ENCODE measurements at regions not wholly inside any gene's neighbourhood (a gene's known extent, or its start where the extent isn't known, plus 50 kb on each side); places are given as distances from the start of the nearest gene placed in this dataset.

- DNase-seq (ENCODE audit: low read depth) = no peak
- TF ChIP-seq, protein P1, sequence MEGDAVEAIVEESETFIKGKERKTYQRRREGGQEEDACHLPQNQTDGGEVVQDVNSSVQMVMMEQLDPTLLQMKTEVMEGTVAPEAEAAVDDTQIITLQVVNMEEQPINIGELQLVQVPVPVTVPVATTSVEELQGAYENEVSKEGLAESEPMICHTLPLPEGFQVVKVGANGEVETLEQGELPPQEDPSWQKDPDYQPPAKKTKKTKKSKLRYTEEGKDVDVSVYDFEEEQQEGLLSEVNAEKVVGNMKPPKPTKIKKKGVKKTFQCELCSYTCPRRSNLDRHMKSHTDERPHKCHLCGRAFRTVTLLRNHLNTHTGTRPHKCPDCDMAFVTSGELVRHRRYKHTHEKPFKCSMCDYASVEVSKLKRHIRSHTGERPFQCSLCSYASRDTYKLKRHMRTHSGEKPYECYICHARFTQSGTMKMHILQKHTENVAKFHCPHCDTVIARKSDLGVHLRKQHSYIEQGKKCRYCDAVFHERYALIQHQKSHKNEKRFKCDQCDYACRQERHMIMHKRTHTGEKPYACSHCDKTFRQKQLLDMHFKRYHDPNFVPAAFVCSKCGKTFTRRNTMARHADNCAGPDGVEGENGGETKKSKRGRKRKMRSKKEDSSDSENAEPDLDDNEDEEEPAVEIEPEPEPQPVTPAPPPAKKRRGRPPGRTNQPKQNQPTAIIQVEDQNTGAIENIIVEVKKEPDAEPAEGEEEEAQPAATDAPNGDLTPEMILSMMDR (IDR thresholded peaks at IDR 0.05; ENCODE audit: insufficient read depth, low read depth, low read length, missing control alignments) = no peak
Observed at GRCh38 chr2:79453918-79454317, 58.9 kb upstream of the CTNNA2 start.

GRCh38 chr2:79452651-79453050 is 60.2 kb upstream of the CTNNA2 start:
- TF ChIP-seq, protein P1 (IDR thresholded peaks at IDR 0.05; ENCODE audit: insufficient read depth, low read depth, low read length, missing control alignments) = no peak
- DNase-seq (ENCODE audit: low read depth) = no peak
- H3K4me3 ChIP-seq (ENCODE audit: low read depth, low read length) = no peak overlapping the region

More at GRCh38 chr2:79453918-79454317, 58.9 kb upstream of the CTNNA2 start:
- no peak overlapping the region for H3K4me3 ChIP-seq (ENCODE audit: low read depth, low read length)

- no peak for DNase-seq (ENCODE audit: low read depth)
- TF ChIP-seq, protein P1 (IDR thresholded peaks at IDR 0.05; ENCODE audit: insufficient read depth, low read depth, low read length, missing control alignments) = no peak
- H3K4me3 ChIP-seq (ENCODE audit: low read depth, low read length) = no peak overlapping the region
Observed at GRCh38 chr2:79447463-79447862, 65.4 kb upstream of the CTNNA2 start.

GRCh38 chr2:79446313-79446712 is 66.5 kb upstream of the CTNNA2 start:
- H3K4me3 ChIP-seq (ENCODE audit: low read depth, low read length) = no peak overlapping the region
- TF ChIP-seq, protein P1 (IDR thresholded peaks at IDR 0.05; ENCODE audit: insufficient read depth, low read depth, low read length, missing control alignments) = no peak
- DNase-seq (ENCODE audit: low read depth) = no peak

DNA sequence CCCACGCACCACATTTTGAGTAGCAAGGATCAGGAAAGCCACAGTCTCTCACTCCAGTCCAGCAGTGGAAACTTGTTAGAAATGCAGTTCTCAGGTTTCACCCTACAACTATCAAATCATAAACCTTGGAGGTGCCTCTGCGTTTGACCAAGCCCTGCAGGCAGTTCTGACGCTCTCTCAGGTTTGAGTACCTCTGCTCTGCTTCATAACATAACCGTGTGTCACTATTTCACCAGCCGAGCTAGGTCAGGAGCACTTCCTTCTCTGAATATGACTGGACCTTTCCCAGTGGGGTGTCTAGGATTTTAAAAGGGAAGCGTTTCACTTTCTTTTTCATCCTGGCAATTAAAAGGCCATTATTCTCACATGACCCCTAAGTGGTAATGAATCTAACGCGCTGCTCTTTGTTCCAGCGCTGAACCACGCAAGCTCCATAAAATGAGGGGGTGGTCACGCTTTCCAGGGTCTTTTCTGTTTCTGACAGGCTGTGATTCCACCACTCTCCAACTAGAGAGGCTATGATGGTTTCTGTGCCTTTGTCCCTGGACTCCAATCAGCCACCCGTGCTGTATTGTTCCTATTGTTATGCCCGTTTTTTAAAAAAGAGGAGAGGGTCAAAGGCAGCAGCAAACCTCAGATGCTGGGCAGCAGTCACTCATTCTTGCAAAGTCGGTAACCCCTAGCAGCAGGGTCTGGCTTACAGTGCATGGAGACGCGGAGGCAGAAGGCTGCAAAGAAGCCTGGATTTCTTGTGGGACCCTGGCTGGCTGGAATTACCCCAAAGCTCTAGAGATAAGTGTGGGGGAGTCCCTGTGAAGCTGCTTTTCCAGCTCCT is 75.2 kb upstream of the CTNNA2 start:
- DNase-seq (ENCODE audit: low read depth) = no peak
- TF ChIP-seq, protein P1 (IDR thresholded peaks at IDR 0.05; ENCODE audit: insufficient read depth, low read depth, low read length, missing control alignments) = no peak
- no peak overlapping the region for H3K4me3 ChIP-seq (ENCODE audit: low read depth, low read length)

DNA sequence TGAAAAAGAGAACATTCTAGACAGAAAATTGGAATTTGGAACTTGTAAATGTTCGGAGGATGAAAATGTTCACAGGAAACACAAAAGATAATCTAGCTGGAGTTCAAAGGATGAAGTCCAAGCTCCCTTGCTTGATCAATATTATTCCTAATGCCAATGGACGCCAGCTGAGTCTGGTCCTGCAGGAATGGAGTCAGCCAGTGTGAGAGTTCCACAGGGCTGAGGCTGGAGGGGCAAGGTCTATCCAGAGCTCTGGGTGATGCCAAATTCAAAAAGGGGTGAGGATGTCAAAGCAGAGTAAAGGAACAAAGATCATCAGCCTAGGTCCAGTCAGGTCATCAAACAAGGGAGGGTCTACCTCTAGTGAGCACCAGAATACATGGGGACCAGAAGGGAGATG is 78.5 kb upstream of the CTNNA2 start:
- no peak overlapping the region for H3K4me3 ChIP-seq (ENCODE audit: low read depth, low read length)
- TF ChIP-seq, protein P1 (IDR thresholded peaks at IDR 0.05; ENCODE audit: insufficient read depth, low read depth, low read length, missing control alignments) = no peak

DNA sequence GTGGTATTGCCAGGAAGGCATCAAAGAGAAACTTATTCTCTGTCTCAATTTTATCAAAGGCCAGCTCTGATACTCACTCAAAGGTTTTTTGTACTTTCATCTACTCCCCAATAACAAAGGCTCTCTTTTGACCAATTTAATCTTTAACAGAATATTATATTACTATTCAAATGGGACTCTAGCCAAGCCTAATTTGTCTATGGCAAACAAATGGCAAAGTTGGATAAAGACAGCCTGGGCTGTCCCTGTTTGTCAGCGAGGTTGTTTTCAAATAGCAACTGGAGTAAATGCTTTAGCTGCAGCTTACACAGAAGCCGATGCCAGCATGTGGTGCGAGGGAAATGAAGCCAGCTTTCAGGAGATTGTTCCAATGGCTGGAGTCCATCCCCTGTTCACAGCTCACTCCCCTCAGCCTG is 80.1 kb upstream of the CTNNA2 start:
- TF ChIP-seq, protein P1 (IDR thresholded peaks at IDR 0.05; ENCODE audit: insufficient read depth, low read depth, low read length, missing control alignments) = no peak
- no peak for DNase-seq (ENCODE audit: low read depth)
- no peak overlapping the region for H3K4me3 ChIP-seq (ENCODE audit: low read depth, low read length)

More for the DNA sequence above, 78.5 kb upstream of the CTNNA2 start:
- no peak for DNase-seq (ENCODE audit: low read depth)

Measured in GM12865 (cell line).